ENCODE measurements at regions not wholly inside any gene's neighbourhood (a gene's known extent, or its start where the extent isn't known, plus 50 kb on each side); places are given as distances from the start of the nearest gene placed in this dataset.

- Histone ChIP-seq H3K36me3 (no peaks in the 10 kb centered on the region), H3K9me3 (no peaks in the 10 kb centered on the region), H3K27ac (no peak overlapping the region), H3K4me1 (no peaks in the 10 kb centered on the region), H3K27me3 (peaks cover 0 to 22% (median 0%) of the 10 kb centered on the region in 4 donors), H3K4me3 (no peak overlapping the region)
- 73 to 81% methylated on average over 11 to 12 of the region's 12 CpGs for WGBS, 2 donors
- TF ChIP-seq POLR2A (IDR thresholded peaks at IDR 0.05), result no peak
- no peak for TF ChIP-seq CTCF (IDR thresholded peaks at IDR 0.05)
- intact Hi-C loops (cut with DNase I), result no loop called here
- no peak for DNase-seq
Measured at GRCh38 chr19:32257326-32258073, 87.9 kb upstream of the ZNF507 start.

- 75 to 86% methylated on average over 2 of the region's 2 CpGs for WGBS, 2 donors
- TF ChIP-seq POLR2A (IDR thresholded peaks at IDR 0.05) (no peak), CTCF (IDR thresholded peaks at IDR 0.05) (no peak)
Measured at GRCh38 chr19:32258167-32258566, 87.2 kb upstream of the ZNF507 start.

GRCh38 chr19:32264568-32264967 is 80.8 kb upstream of the ZNF507 start:
- intact Hi-C loops (cut with DNase I), result no loop called here
- no peak overlapping the region for H3K27ac ChIP-seq

More at GRCh38 chr19:32258167-32258566, 87.2 kb upstream of the ZNF507 start:
- Histone ChIP-seq H3K27ac (no peak overlapping the region), H3K4me1 (no peaks in the 10 kb centered on the region), H3K4me3 (no peak overlapping the region), H3K9me3 (no peaks in the 10 kb centered on the region), H3K27me3 (peaks cover 0 to 22% (median 0%) of the 10 kb centered on the region in 4 donors), H3K36me3 (no peaks in the 10 kb centered on the region)
- no peak for DNase-seq
- intact Hi-C loops (cut with DNase I), result no loop called here

GRCh38 chr19:32265995-32266394 is 79.4 kb upstream of the ZNF507 start:
- Histone ChIP-seq H3K36me3 (no peaks in the 10 kb centered on the region), H3K4me1 (no peaks in the 10 kb centered on the region), H3K9me3 (no peaks in the 10 kb centered on the region), H3K4me3 (no peak overlapping the region), H3K27ac (no peak overlapping the region), H3K27me3 (peaks cover 0 to 12% (median 0%) of the 10 kb centered on the region in 4 donors)
- intact Hi-C loops (cut with DNase I), result no loop called here
- WGBS, 2 donors, result 17 to 33% methylated on average over 1 to 4 of the region's 5 CpGs
- TF ChIP-seq CTCF (IDR thresholded peaks at IDR 0.05) (no peak), POLR2A (IDR thresholded peaks at IDR 0.05) (no peak)
- no peak for DNase-seq

More at GRCh38 chr19:32264568-32264967, 80.8 kb upstream of the ZNF507 start:
- H3K9me3 ChIP-seq, result no peaks in the 10 kb centered on the region
- WGBS, 2 donors, result 79 to 80% methylated on average over 4 to 6 of the region's 7 CpGs
- H3K4me1 ChIP-seq, result no peaks in the 10 kb centered on the region
- DNase-seq, result no peak
- peaks cover 0 to 12% (median 0%) of the 10 kb centered on the region in 4 donors for H3K27me3 ChIP-seq
- H3K36me3 ChIP-seq, result no peaks in the 10 kb centered on the region
- no peak overlapping the region for H3K4me3 ChIP-seq
- TF ChIP-seq POLR2A (IDR thresholded peaks at IDR 0.05) (no peak), CTCF (IDR thresholded peaks at IDR 0.05) (no peak)

GRCh38 chr19:32266460-32266859 is 79.0 kb upstream of the ZNF507 start:
- TF ChIP-seq POLR2A (IDR thresholded peaks at IDR 0.05) (no peak), CTCF (IDR thresholded peaks at IDR 0.05) (no peak)
- 40 to 50% methylated on average over 5 of the region's 5 CpGs for WGBS, 2 donors
- no peaks in the 10 kb centered on the region for H3K9me3 ChIP-seq
- no peaks in the 10 kb centered on the region for H3K36me3 ChIP-seq
- H3K27me3 ChIP-seq, result peaks cover 0 to 12% (median 0%) of the 10 kb centered on the region in 4 donors
- H3K4me1 ChIP-seq, result no peaks in the 10 kb centered on the region
- intact Hi-C loops (cut with DNase I), result no loop called here
- no peak for DNase-seq
- no peak overlapping the region for H3K4me3 ChIP-seq
- no peak overlapping the region for H3K27ac ChIP-seq
